SU-DHL-6 (cell line): ENCODE measurements at regions not wholly inside any gene's neighbourhood (a gene's known extent, or its start where the extent isn't known, plus 50 kb on each side); places are given as distances from the start of the nearest gene placed in this dataset.

Experiments used
- CTCF ChIP-seq: fragments of 200-600 bp; sonication (generic); IDR thresholded peaks from one replicate; pipeline ENCODE4 v1.5.1; 2017; ENCODE audit warnings: antibody characterized with exemption, mild to moderate bottlenecking, low read length, moderate library complexity; ENCODE audit not compliant: insufficient read depth, poor library complexity, severe bottlenecking
- EZH2phosphoT487 ChIP-seq: fragments of 200-600 bp; sonication (generic), shearing (Covaris generic); conservative IDR thresholded peaks from 2 replicates; pipeline ENCODE4 v1.6.1; 2018; ENCODE audit warnings: mild to moderate bottlenecking, antibody characterized with exemption, low read length, moderate library complexity, mixed read lengths

GRCh38 chr4:160809576-160809975, 1354.2 kb downstream of the FSTL5 start:
- TF ChIP-seq CTCF (no peak), EZH2phosphoT487 (no peak)
